DMS114 treated with DMSO at 0.1 percent for 48 hours (cell line): ENCODE measurements at regions not wholly inside any gene's neighbourhood (a gene's known extent, or its start where the extent isn't known, plus 50 kb on each side); places are given as distances from the start of the nearest gene placed in this dataset.
"Not testable (repeated sequence)": the region's sequence is repeated elsewhere in the genome, so short reads cannot be mapped to it uniquely, and the experiment has no call there.

Experiments used
- DNase-seq: peaks from one replicate; lab custom pipeline; 2025; ENCODE audit not compliant: unreplicated experiment; lab: John Stamatoyannopoulos, UW

GRCh38 chr1:146521804-146522203 is 293.0 kb upstream of the NOTCH2NLA start:
- DNase-seq, result not testable (repeated sequence)

GRCh38 chr1:146513754-146514153 is 284.9 kb upstream of the NOTCH2NLA start:
- not testable (repeated sequence) for DNase-seq

GRCh38 chr1:146511047-146511777 is 282.4 kb upstream of the NOTCH2NLA start:
- not testable (repeated sequence) for DNase-seq

- not testable (repeated sequence) for DNase-seq
Observed at GRCh38 chr1:146510248-146510983, 281.6 kb upstream of the NOTCH2NLA start.

GRCh38 chr1:146504121-146504520 is 275.3 kb upstream of the NOTCH2NLA start:
- DNase-seq, result not testable (repeated sequence)

GRCh38 chr1:146487555-146487954 is 258.7 kb upstream of the NOTCH2NLA start:
- not testable (repeated sequence) for DNase-seq

DNA sequence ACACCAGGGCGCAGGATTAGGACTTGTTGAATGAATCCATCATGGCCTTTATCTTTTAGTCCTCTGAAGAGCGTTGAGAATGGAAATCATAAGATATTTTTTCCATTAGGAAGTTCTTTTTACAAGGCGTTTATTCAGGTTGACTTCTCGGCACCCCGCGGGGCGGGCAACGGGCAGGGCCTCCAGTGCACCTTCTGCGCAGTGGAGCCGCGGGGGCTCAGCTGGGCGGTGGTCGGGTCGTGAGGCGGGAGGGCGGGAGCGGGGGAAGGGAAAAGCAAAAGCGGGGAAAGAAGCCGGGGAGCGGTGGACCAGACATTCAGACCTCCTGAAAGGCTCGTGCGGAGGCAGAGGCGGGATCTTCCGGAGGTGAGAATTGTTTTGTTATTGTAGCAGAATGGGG is 258.3 kb upstream of the NOTCH2NLA start:
- DNase-seq, result not testable (repeated sequence)

DNA sequence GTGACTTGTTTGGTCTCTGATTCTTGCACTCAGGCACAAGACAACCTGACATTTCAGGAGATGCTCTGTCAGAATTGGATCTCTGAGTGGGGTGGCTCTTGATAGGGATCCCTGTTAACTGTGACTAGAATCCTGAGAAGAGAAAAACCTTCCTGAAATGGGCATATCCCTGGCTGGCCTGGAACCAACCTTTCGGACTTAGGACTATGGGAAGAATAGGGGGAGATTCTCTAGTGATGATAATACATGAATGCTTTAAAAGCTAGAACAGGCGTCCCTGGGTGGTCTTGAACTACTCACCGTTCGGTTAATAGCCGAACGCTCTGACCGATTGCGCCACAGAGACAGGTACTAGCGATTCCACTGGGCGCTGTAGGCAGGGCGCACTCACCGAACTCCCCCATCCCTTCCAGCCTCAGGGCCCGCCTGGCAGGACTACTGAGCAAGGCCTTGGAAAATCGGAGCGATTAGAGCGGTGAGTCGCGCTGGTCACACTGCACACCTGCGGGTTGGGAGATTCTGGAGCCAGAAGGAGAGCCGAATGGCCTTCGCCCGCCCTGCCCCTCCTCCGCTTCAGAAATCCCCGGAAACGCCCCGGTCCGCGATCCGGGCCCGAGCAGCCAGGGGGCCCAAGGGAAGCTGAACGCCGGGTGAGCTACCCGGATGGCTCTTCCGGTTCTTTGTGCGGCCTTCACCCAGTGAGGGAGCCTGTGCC is 257.6 kb upstream of the NOTCH2NLA start:
- not testable (repeated sequence) for DNase-seq

DNA sequence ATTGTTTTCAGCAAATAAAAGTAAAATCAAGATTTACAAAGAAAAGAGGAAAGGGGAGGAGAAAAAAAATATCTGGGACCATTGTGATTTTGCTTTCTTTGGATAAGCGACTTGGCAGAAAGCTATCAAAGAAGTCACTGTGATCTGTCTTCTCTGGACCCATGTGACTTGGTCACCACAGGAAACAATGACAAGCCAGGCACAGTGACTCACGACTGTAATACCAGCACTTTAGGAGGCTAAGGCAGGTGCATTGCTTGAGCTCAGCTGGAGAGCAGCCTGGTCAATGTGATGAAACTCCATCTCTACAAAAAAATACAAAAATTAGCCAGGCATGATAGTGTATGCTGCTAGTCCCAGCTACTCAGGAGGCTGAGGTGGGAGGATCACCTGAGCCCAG is 255.4 kb upstream of the NOTCH2NLA start:
- not testable (repeated sequence) for DNase-seq

DNA sequence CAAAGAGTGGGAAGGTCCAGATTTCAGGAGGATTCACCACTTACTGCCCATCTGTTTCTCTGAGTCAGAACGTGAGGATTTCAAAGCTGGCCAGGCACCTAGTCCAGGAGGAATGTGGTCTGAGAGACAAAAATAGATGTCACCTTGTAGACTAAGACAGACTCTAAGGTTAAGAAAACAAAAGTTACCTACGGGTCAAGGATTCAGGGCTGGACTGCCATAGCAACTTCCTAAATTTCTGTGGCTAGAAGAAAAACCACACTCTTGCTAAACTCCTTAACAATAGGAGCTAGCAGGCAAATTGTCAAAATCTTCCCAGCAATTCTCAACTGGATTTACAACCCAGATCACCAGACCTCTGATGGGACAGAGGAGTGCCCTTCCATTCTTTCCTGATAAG is 250.4 kb upstream of the NOTCH2NLA start:
- not testable (repeated sequence) for DNase-seq

GRCh38 chr1:146478125-146478720 is 249.4 kb upstream of the NOTCH2NLA start:
- not testable (repeated sequence) for DNase-seq

DNA sequence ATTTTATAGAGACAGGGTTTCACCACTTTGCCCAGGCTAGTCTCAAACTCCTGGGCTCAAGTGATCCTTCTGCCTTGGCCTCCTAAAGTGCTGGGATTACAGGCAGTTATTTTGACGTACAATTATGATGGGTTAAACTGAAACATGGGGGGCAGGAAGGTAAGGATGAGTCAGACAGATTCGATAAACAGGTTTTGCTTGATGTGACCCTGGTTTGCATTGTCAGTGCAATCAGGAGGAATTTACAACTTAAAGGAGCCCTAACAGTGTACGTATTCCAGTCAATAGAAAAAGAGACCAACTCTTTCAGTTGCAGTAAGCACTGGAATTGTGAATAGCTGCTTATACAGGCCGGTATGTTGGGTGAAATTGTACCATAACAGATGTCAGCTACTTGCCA is 246.3 kb upstream of the NOTCH2NLA start:
- DNase-seq, result not testable (repeated sequence)

DNA sequence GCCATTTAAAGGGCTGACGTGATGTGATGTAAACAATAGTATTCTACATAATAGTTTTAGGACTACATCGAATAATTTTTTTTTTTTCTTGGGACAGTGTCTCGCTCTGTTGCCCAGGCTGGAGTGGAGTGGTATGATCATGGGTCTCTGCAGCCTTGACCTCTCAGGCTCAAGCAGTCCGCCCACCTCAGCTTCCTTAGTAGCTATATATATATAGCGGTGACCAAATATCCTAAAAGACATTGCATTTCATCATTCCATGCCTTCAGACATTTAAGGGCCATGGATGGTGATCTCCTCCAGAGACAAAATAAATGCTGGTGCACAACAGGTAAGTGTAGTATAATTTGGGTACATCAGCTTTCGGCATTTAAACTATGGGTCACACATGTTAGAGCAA is 245.4 kb upstream of the NOTCH2NLA start:
- DNase-seq, result not testable (repeated sequence)

DNA sequence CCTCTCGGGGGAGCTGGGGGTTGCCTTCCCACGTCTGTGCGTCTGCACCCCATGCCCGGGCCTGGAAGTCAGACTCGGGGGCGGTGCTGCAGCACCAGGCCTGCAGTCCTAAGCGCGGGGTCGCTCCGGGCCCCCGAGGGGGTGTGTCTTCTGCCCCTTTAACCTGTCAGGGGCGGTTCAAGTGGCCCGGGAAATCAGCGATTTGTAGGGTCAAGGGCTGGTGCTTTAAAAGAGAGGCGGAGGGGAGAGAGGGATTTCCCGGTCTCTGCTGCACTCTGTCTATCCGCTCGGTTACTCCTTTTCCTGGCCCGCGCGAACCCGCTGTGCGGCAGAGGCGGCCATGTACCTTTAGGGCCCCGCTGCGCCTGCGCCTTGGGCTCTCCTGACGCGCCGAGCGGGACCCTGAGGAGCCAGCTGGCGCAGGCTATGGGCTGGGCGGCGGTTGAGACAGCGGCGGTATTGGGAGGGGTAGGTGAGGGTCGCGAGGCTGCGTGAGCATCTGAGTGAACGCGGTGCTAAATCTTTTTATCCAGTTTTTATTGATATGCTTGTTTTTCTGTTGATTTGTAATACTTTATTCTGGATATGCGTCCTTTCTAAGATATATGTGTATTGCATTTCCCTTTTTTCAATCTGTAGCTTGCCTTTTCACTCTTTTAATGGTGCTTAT is 243.5 kb upstream of the NOTCH2NLA start:
- peak; percentile 56 for DNase-seq

- not testable (repeated sequence) for DNase-seq
Observed at GRCh38 chr1:146459939-146460338, 231.1 kb upstream of the NOTCH2NLA start.

DNA sequence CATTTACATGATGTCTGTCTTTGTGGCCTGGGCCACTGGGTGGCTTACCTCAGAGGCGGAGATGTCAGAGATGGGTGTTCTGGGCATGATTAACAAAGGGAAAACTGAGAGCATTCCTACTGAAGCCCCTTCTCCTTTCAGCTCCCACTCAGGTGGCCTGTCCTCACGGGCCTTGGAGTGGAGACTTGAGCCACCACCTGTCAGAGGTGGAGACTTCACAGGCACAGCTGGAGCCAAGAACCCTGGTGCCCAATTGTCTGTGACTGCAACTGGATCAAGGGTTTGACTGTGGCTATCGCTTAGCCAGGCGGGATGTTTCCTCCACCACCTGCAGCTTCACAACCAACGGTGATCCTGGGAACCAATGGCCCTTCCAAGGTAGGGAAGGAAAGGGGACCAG is 230.5 kb upstream of the NOTCH2NLA start:
- not testable (repeated sequence) for DNase-seq

DNA sequence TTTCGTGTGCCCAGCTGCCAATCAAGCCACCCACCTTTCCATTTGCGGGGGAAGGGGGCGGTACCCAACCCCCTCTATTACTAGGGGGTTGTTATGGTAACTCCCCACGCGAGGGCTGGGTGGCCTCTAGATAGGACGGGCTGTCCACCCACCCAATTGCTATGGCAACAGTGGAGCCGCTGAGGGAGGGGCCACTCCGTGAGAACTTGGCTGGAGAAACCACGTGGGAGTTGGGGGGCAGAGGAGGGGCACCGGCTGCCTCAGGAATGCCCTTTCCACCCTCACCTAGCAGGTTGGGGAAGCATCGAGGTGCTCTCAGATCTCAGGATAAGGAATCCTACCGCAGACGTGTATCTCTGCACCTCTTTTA is 220.0 kb upstream of the NOTCH2NLA start:
- not testable (repeated sequence) for DNase-seq

DNA sequence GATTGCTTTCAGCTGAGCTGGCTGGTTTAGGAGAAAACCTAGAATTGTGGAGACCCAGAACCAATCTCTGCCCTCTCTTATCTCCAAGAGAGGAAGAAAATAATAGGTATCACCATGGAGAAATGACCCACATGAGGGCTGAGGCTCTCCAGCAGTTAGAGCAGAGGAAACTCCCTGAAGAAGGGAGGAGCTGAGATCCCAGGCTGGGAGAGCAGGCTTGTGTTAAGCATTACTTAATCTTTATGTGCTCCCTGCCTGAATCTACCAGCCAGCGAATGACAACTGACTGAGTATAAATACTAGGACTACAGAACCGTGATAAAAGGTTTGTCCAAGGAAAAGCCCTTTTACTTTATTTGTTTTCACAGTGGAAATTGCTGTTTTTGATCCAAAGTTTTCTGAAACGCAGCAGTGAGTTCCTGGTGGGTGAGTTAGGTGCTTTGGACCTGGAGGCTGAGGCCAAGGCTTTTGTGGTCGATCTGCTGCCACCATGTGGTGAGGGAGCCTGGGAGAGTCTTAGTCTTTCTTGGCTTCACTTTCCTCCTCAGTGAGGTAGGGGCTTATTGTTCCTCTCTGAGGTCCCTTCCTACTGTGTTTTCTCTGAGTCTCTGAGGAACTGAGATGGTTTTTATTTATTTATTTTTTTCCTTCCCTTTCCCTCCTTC is 219.5 kb upstream of the NOTCH2NLA start:
- DNase-seq, result not testable (repeated sequence)

- DNase-seq, result not testable (repeated sequence)
Observed at GRCh38 chr1:146443871-146444222, 215.0 kb upstream of the NOTCH2NLA start.
